ENCODE measurements at regions not wholly inside any gene's neighbourhood (a gene's known extent, or its start where the extent isn't known, plus 50 kb on each side); places are given as distances from the start of the nearest gene placed in this dataset.

DNA sequence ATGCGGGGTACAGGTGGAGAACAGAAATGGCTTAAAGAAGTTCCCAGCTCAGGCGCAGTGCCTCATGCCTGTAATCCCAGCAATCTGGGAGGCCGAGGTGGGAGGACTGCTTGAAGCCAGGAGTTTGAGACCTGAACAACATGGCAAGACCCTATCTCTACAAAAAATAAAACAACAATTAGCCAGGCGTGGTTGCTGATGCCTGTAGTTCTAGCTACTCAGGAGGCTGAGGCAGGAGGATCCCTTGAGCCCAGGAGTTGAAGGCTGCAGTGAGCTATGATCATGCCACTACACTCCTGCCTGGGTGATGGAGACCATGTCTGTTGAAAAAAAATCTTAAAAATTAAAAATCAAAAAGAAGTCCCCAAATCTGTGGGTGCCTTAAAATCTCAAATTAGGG lies 228.3 kb upstream of the WSB1 start:
- TF ChIP-seq POLR2A (IDR thresholded peaks at IDR 0.05) (no peak), EP300 (IDR thresholded peaks at IDR 0.05) (no peak)
